ENCODE measurements at regions not wholly inside any gene's neighbourhood (a gene's known extent, or its start where the extent isn't known, plus 50 kb on each side); places are given as distances from the start of the nearest gene placed in this dataset.

DNA sequence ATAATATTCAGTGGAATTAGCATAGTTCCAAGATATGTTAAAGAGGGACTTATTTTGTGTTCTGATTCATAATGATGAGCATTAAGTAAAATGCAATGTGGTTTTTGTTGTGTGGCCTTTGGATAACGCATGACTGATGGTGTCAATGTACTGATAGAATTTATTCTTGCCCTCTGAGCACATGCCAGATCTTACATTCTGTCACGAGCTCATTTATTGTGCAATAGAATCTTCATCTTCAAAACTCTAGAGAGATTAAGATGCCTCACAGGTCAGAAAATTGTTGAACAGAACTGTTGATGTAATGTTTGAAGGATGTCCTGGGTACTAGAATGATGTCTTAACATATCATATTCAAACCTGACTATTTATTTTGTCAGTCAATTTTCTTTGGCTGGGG, 148.0 kb upstream of the HTR2A start:
- DNase-seq (ENCODE audit: low spot score): no peak

DNA sequence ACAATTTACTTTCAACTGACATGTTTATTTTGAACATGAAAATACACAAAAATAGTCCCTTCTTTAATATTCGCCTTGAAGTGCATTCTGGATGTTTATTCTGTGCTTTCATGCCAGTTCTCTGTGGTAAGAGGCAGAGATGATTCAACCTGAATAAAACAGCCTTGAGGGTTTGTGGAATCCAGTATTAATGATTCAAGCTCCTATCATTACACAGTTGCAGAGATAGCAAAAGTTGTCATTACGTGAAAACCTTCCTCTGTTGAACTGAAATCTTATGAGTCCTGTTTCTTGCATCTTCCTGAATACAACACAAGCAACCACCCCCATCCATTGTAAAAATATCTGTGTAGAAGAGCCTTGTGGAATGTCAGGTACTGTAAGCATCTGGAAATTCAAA, 142.3 kb upstream of the HTR2A start:
- peak; percentile 49 for DNase-seq (ENCODE audit: low spot score)

DNA sequence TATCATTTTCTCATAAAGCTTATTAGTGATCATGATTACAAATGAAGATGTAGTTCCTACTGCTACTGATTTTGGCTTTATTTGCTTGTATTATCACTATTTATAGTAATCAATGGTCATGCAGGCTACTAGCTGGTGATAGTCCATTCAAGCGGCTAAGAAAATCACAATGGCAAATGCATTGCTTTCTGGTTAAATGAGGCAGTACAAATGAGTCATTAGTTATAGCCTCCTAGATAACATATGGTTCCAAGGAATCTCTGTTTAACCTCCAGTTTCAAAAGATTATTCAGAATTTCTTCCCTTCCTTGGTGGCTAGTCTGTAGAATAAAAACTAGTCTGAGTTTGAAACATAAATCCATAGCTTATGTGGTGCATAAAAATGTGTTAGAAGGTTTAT, 141.3 kb upstream of the HTR2A start:
- DNase-seq (ENCODE audit: low spot score): no peak

DNA sequence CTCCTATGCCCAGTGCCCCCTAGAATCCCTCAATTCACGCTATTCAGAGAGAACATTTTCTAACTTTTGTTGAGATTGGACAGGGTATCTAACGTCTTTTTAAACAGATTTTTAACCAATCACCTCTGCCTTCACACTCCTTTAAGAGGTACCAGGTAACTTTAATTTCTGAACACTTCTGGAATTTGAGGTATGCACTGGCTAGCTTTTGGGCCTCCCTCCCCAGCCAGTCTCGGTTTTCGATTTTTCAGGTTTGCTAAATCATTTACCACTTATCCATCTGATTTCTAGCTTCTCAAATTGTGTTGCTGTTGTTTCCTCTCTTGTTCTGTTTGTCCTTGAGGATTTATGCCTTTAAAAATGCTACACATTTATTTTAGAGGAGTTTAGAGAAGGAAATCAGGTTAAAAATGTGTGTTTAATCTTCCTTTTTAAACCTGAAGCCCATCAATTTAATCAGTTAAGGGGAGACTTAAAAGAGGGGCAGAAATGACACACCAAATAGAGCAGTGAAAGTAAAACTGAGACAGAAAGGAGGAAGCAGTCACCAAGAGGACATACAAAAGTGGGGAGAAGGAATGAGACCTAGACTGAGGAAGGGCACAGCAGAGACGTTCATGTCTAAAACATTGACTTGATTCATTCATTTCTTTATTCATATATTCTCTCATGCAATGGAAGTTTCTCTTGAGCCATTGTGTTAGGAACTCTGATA, 139.6 kb upstream of the HTR2A start:
- DNase-seq (ENCODE audit: low spot score): no peak

DNA sequence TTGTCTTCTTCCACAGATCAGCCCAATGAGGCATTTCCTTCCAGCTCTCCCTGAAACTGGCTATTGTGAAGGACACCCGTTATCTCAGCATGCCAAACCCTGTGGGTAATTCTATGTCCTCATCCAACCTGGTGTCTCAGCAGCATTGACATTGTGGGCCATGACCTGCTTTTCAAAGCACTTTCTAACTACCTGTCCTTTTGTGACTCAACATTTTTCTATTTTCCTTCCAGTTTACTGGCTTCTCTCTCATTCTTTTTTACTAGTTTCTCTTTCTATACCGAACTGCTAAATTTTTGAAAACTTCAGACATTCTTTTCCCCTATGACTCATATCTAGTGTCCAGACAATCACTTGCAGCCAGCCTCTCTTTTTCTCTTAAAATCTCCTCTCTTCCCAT, 136.4 kb upstream of the HTR2A start:
- DNase-seq (ENCODE audit: low spot score): peak; percentile 52

DNA sequence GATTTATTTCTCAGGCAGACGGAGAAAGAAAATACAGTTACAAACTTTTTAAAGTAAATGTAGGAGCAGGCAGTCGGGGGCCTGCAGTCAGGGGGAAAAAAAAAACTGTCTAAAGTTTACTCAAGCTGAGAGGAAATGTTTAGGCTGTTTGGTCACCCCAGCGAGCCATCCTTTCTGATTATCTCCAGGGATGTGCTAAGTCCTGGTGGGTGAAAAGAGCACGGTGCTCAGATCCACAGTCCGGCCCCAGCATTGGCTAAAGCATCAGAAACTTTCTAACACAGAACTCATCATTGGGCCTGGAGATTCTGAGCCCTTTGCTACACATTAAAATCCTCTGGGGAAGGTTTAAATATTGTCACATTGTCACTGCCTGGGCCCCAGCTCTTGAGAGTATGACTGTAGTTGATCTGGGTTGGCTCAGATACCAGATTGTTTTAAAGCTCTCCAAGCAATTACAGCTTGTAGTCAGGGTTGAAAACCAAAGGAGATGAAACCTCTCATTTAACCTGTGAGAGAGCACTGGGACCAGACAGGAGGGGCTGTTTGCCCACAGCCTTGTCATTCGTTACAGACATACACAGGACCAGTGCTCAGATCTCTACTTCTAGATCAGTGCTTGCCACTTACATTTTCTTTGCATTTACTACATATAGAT, 131.1 kb upstream of the HTR2A start:
- no peak for DNase-seq (ENCODE audit: low spot score)

DNA sequence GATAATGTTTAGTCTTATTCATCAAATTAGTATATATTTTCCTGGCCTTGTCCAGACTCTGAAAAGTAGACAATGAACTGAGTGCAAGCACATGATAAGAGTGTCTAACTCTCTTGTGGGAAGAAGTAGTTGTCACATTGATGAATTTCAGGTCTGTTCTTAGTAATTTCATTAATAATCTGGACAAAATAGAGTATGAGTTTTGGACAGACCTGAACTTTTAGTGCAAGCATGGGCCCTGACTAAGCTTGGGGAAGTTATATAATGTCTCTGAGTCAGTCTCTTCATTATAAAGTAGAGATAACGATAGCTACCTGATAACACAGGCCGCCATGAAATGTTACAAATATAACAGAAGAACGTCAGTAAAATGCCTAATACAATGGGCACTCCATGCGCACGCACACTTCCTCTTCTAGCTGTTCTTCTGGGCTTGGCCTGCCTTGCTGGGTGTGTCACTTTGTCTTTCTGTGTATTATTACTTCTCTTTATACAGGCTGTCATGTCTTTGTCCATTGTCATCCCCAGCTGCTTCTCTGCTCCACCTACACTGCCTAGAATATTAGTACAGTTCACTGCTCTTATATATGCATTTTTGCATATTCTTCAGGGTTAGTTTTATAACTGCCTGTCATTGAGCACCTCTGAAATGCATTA, 129.1 kb upstream of the HTR2A start:
- no peak for DNase-seq (ENCODE audit: low spot score)

DNA sequence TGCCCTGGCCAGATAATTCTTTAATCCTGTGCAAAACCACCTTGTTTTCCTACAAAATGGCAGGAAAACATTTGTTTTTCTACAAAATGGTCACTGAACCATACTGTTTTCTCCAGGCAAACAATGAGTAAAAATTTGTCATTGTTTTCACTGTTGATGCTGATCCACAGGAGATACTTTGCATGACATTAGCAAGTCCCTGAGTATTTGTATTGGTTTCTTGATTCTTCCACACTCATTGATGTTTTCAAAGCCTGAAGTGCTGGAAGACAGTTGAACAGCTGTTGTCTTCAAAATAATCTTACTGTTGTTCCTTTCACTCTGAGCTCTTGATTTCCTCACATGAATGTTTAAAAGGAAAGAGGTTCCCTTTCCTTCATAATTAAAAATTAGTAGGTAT, 123.1 kb upstream of the HTR2A start:
- DNase-seq (ENCODE audit: low spot score): no peak

DNA sequence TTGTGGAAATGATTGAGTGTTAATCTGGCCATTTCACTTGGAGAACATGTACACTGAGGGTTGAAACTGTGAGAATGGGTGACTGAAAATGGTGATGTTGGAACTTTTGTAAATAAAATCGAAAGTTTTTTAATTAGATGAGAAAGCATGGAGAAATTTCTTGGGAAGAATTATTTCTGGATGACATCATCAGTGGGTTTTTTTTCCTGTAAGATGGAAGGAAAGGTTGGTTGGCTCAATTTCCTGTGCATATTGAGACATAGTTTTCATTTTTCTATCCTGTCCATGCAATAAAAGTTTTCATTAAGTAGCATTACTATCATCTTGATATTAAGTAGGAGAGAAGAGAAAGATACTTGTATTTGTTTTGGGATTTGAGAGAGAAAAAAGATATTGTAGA, 120.6 kb upstream of the HTR2A start:
- DNase-seq (ENCODE audit: low spot score): peak; percentile 20

DNA sequence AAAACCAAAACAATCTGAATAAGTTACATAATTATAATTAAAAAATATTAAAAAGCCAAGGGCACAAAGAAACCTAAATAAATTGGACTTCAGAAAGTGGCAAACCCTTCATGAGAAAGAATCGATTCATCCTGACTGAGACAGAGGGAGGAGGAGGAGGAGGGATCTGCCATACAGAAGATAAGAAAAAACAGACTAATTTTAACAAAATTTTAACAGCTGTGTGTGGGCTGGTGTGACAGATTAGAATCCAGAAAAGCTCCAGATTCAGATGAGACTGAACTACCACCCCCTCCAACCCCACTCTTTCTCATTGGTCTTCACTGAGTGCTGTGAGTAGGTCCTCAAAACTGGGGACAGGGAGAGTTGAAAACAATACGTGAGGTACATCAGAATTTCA, 111.5 kb upstream of the HTR2A start:
- no peak for DNase-seq (ENCODE audit: low spot score)

DNA sequence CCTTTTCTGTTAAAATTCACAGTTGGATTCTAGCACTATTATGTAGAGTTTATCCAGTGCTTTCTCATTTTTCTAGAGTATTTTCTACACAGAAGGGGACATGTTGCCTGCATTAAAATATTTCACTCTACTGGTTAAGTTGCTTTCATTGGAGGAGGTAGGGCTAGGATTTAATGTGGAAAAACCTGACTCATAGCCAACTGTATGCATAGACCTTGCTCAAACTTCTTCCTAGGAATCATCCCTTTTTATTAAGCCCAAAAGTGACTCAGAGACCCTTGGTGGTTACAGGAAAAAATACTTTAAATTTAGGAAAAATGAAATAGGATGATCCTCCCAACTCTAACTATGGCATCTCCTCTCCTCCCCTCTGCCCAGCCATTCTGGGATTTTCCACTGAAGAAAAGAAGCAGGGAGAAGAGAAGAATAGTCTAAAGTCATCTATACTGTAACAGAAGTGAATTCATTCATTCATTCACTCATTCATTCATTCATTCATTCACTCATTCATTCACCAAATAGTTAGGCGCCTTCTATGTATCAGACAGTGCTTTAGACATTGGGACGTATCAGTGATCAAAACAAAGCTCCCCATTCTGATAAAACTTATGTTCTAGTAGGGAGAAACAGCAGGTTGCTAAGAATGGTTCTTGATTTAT, 109.0 kb upstream of the HTR2A start:
- DNase-seq (ENCODE audit: low spot score): no peak

DNA sequence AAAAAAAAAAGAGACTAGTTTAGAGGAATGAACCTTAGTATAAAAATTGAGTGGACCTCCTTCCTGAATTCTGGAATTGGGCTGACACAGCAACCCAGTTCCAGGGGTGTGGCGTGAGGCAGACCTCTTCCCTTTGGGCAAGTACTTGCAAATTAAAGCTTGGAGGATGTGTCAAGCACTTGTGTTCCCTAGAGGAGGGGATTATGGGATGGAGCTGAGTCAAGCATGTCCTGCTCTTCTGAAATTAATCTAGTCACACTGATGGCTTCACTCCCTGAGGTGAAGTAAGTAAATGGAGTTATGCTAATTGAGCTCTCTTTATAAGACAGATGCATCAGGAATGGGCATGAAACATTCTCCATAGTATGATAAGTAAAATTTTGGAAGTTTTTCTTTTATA, 107.7 kb upstream of the HTR2A start:
- DNase-seq (ENCODE audit: low spot score): no peak

DNA sequence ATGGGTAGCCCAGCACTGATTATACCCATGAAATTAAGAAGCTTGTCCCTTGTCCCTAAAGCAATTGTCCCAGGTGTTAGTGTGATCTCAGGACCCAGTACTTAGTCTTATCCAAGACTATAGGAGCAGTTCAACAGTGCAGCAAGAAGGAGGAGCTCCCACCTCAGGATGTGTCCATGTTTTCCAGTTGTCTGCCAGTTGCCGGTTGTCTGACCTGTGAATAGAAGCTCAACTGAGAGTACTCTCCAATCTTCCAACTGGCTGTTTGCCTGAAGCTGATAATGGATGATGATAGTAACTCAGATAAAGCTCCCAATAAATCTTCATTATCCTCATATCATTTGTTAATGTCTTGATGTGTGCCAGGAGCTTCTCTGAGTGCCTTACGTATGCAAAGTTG, 107.2 kb upstream of the HTR2A start:
- DNase-seq (ENCODE audit: low spot score): no peak

DNA sequence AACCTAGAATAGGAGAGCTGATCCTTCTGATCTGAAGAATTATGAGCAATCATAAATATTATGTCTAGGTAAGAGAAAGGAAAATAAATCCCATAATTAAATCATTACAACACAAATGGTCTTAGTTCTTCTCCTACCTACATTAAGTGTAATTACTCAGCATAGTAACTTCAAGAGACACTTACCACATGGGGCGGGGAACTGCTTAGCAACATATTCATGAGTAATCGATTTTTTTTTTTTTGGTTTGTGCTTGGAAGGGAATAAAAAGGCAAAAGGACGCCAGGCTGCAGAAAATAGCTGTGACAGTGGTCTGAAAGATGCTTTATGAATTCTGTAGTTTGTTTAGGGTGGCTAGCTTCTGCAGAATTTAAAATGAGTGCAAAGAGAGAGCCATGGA, 103.3 kb upstream of the HTR2A start:
- peak; percentile 25 for DNase-seq (ENCODE audit: low spot score)

DNA sequence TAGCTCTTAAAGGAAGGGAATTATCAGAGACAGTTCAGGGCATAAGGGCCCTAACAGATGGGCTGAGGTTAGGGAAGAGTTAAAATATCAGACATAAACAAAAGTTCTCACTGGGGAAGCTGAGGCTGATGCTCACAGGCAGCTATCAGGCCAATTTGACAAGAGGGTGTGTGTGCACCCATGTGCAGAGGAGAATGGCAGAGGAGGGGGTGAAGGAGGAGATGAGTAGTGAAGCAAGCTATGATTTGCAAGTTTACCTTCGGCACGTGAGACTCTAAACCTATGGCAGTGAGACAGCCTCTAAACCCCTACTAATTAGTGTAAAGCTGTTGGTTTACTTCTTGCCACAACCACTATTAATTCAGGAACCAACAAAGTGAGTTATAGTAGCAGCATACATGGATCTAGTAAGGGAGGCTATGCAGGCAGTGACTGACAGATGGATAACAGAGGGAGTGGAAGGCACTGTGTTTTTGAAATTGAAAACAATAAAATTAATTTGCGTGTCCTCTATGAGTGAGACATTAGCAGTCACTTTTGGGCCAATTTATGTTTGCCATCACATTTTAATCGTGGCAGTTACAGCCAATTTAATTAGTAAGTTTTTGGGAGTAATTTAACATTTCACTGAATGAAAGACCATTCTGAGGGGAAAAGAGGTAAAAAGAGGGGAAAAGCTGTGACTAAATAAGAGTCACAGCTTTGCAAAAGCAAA, 99.6 kb upstream of the HTR2A start:
- no peak for DNase-seq (ENCODE audit: low spot score)

DNA sequence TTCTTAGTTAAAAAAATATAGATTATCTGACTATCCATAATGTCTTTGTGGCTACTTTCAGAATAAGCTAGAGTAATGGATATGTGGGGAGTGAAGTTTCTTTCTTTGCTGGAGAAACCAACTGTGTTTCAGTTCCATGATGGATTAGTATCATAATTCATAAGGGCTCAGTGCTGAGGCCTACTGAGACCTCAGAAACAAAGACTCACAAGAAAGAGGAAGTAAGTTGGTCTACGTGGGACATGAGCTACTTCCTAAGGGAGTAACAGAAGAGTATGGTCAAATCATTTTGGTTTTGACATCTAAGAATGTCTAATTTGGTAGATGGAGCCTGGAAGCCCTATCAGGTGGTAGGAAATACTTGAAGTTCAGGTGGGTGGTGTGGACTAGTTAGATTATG, 99.0 kb upstream of the HTR2A start:
- no peak for DNase-seq (ENCODE audit: low spot score)

DNA sequence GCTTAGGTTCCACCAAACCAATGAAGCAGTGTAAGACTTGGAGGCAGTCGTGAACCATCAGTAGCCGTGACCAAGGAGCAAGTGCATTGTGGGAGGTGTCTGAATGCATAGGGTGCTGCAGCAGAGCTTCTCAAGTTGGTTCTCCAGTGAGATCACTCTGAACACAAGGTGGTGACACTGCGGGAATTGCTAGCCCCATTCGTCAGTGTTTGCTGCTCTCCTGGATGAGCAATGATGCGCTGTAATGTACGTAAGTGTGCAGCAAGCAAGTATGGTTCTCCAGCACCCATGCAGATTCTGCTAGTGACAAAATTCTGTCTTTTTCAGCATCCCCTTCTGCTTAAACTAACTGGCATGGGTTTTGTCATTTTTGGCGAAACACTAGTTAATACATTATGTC, 97.6 kb upstream of the HTR2A start:
- no peak for DNase-seq (ENCODE audit: low spot score)

DNA sequence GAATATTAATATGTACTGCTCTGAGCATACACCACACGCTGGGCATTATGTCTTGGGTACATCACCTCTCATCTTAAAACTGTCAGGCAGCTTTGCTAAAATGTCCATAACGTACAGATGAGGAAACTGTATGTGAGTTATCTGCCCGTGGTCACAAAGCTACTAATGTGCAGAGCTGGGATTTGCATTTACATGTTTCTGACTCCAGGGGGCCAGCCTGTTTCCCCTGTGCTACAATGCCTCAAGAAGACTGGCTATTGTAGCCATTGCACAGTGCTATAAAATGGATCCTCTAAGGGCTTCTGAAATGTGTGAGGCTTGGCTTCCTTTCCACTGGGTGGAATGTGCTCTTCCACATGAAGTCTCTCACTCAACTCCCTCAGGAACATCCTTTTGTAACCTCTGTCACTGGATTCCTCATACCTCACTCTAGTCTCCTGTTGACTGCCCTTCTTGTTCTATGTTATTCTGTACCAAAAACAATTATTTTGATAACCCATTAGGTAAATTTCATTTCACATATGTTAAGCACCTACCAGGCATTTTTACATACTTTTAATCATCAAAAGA, 95.6 kb upstream of the HTR2A start:
- peak; percentile 17 for DNase-seq (ENCODE audit: low spot score)

DNA sequence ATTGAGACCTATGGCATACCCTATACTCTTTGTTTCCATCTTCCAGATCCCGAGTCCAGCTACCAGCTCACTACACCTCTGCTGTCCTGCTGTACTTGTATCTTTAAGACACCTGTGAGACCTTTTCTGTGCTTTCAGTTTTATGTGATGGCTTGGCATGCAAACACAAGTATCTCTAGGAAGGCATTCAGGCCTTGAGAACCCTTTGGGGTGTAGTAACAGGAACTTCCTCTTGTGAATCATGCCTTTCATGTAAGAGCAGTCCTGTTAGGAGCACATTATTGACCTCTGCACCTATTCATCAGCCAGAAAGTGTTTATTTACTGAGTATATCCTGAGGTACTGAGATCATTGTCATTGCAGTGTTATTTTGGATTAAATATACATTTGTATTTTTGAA, 87.0 kb upstream of the HTR2A start:
- no peak for DNase-seq (ENCODE audit: low spot score)

DNA sequence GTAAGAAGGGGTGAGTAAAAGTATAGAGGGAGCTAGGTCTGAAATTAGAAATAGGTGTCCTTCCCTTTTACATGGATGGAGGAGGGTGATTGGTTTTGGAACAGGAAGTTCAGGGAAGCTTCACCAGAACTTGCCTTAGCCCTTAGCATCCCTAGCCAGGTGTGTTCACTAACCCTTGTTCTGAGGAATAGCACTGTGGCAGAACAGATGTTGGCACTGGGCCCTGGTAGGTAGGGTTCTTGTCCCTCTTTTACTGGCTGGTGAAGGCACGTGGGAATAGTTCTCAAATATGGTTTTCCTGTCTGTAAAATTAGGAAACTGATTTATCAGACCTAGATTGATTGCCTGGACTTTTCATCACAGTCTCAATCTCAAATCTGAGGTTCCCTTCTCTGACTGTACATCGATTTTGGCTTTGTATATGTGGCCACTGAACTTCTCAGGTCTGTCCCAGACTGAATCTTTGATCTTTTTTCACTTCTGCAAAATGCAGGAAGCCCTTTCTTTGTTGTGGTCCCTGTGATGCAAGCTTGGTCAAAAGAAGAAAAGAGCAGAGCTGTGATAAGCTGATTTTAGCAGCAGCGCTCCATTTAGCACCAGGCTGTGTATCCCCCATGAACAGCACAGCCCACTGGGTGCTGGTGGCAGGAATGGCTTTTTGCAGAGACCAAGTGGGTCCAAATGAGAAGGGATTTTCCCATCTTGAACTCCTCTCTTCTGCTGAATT, 86.2 kb upstream of the HTR2A start:
- DNase-seq (ENCODE audit: low spot score): no peak

DNA sequence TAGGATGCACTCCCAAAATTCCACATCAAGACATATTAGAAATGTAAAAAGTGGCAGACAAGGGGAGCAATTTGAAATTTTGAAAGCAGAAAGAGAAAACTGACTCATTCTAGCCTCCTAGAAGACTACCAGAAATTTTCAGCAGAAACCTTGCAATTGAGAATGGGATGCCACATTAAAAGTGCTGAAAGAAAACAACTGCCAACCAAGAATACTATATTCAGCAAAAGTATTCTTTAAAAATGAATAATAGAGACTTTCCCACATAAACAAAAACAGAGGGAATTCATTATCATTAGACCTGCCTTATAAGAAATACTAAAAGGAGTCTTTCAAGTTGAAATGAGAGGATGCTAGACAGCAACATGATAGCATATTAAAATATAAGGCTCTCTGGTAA, 78.3 kb upstream of the HTR2A start:
- DNase-seq (ENCODE audit: low spot score): no peak

All from AG20443 (cell line).